Cardiac septum (tissue), 1 donor: ENCODE measurements at regions not wholly inside any gene's neighbourhood (a gene's known extent, or its start where the extent isn't known, plus 50 kb on each side); places are given as distances from the start of the nearest gene placed in this dataset.

Experiments used
- DNase-seq: peaks from one replicate; pipeline ENCODE4 v3.0.0-alpha.2; 2020; ENCODE audit warnings: low spot score
- intact Hi-C: fragments of 100-400 bp; cut with DNase I; formaldehyde crosslinking; loops from one replicate; pipeline ENCODE4 v1.14.0; 2022
- donor health status: DM: no; HTN: no; CAD: no.

DNA sequence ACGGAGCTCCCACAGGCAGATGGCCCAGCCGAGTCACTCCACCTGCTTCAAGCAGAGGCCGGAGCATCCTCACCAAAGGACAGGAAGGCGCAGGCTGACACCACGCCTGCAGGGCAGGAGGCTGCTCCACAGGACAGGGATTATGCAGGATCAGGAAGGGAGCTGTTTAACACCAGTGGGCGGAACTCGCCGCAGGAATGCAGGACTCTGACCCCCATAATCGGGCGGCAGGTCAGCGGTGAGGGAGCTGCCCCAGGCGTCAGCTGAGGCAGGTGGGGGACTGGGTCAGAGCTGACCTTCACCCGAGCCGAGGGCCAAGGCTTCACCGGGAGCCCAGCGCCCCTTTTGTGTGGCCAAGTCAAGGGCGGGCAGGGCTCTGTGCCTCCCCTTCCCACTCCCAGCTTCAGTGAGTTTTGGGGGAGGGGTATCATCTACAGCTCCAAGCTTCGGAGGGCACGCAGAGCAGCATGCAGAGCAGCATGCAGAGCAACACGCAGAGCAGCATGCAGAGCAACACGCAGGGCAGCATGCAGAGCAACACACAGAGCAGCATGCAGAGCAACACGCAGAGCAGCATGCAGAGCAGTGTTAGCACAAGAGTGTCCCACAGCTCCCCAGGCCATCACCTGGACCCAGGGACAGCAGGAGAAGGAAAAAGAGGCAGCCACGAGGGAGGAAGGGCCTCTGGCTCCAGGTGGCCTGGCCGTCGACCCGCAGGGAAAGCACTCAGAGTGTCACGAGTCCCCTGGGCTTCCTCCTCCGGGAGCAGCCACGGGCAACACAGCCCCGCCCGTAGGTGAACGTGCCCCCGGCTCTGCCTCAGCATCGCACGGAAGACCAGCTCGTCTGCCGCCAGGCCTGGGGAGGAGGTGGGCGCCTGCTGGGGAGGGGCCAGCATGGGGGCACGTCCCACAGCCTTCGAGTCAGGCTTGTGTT lies 151.7 kb upstream of the PPP2R2D start:
- intact Hi-C loops = no loop called here
- no peak for DNase-seq

DNA sequence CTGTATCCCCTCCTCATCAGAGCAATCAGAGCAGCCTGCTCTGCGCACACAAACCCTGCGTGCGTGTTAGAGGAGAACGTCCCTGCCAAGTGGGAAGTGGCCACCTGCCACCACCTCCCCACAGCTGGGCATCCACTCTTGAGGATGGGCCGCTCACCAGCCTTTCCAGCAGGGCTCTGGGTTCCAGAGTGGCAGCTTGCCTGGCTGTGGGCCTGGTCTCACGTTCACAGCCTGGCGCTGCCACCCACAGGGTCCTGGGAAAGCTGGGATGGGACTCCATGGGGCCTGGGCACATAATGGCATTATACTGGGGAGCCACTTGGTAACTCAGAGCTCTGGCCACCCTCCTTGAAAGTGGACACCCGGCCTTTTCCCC lies 151.1 kb upstream of the PPP2R2D start:
- DNase-seq = no peak

DNA sequence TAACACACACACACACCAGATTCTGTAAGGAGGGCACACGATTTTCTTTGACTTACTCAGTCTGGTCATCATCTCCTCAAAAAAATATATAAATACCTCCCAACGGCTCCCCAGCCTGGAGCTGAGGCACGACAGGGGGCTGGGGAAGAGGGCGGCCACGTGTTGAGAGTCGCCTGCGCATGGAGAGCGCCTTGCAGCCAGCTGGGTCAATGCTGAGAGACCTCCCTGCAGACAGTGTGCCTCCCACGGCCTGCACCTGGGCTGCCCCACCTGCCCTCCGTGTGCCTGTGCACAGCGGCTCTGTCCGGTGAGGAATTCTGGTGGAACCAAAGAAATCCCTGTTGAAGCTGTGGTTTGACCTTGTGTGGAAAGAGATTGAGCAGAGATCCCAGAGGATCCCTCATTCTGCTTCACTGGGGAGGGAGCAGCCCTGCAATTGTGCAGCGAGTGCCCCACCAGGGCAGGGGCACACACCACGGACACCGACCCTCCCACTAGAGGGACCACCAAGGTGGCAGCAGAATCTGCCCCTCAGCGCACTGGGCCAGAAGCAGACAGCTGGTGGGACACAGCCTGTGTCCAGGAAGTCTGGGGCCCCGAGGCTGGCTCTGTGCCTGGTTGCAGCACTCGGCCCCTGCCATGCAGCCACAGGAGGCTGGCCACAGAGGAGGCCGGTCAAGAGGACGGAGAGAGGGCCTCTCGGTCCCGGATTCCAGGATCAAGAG lies 150.5 kb upstream of the PPP2R2D start:
- intact Hi-C loops = no loop called here
- DNase-seq = no peak

More for the DNA sequence above, 151.1 kb upstream of the PPP2R2D start:
- intact Hi-C loops = no loop called here

DNA sequence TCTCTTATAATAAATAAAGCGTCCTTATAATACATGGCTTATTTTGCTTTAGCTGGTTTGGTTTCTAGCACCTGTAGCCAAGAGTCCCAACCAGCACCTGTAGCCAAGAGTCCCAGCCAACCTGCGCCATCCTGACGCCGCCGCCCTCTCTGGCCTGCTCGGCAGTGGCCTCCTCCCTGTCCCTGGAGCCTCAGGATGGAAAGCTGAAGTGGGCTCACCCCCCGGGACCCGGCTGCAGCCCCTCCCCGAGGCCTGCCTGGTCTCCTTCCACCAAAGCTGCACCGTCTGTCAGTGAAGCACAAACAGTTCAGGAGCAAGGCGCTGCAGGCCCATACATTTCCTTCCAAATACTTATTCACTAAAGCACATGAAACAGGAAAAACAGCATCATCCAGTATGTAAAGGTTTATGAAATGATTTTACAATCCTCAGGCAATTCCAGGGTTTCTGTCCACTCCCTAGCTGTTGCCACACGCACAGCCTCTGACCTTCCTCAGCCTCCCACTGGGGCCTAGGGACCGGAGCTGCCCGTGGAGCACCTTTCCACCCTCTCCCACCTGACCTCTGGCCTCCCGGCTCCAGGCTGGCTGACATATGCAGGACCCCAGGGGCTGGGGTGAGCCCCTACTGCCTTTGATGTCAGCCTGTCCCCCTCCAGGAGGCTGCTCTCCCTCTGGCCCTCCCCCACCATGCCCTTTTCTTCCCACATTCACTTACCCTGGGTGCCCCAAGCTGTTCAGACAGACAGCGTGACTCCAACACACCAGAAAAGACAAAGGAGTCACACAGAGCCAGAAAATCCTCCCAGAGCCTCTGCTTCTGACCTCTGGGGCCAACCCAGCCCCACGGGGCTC lies 149.6 kb upstream of the PPP2R2D start:
- DNase-seq = no peak
- intact Hi-C loops = no loop called here

DNA sequence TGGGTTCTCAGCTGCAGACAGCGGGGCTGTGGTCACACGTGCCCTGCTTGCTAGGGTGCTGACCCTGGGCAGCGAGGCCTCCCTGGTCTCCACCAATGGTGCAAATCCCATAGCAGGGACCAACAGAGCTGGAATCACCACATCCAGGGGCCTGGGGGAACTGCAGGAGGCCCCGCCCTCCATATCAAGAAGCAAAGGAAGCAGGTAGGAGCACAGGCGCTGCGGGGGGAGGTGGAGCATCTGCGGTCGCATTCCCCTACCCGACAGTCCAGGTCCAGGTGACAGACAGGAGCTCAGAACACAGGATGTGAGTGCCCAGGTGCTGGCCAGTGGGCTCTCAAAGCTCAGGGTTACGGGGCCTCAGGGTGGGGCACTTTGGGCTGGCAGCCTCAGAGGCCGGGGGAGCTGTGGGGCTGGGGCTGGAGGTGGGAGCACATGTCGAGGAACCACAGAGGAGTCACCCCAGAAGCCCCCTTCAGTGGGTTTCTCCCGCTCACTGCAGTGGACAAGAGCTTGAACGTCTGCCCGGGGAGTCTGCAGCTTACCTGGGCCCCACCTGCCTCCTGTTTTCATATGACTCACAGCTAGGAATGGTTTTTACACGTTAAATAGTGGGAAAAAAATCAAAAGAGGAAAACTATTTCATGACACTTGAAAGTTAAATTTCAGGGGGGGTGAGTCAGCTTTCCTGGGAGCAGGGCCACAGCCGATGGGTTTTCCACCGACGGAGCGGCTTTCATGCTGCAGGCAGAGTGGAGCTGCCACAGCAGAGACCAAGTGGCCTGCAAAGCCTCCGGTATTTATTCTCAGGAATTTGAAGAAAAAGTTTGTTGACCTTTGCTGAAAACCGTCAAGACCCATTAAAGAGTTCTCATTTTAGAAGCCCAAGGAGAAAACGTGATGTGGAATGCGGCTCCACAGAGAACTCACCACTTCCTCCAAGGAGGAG lies 148.7 kb upstream of the PPP2R2D start:
- intact Hi-C loops = no loop called here
- no peak for DNase-seq

DNA sequence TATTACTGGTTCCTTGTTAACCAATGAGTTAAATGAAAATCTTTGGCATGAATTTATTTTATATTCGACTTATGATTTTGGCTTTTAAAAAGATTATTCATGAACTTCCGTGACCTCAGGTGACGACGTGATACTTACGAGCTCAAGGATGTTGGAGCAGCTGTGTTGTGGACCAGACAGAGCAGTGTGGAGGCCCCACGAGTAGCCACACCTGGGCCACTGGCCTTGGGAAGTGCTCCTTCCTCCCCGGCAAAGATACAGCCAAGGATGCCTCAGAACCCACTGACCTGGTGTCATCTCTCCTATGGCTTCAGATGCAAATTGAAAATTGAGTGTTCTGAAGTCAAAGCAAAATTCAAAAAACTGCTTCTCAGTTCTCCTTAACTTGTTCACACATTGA lies 147.5 kb upstream of the PPP2R2D start:
- no peak for DNase-seq
- intact Hi-C loops = no loop called here

DNA sequence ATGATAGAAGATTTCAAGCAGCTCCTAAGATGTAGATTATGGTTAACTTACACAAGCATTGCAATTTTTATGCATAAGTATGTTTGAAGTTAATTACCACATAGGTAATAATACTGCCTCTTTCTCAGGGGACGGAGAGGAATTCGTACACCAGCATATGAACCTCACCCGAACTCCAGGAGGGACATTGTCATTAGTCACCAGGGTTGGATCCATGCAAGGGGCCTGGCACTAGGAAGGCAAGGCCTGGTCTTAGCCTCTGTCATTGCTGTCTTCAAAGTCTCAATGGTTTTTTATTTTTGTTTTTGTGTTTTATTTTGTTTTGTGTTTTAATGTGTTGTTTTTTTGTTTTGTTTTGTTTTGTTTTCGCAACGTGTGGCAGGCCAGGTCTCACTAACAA lies 145.6 kb upstream of the PPP2R2D start:
- DNase-seq = no peak
- intact Hi-C loops = no loop called here

DNA sequence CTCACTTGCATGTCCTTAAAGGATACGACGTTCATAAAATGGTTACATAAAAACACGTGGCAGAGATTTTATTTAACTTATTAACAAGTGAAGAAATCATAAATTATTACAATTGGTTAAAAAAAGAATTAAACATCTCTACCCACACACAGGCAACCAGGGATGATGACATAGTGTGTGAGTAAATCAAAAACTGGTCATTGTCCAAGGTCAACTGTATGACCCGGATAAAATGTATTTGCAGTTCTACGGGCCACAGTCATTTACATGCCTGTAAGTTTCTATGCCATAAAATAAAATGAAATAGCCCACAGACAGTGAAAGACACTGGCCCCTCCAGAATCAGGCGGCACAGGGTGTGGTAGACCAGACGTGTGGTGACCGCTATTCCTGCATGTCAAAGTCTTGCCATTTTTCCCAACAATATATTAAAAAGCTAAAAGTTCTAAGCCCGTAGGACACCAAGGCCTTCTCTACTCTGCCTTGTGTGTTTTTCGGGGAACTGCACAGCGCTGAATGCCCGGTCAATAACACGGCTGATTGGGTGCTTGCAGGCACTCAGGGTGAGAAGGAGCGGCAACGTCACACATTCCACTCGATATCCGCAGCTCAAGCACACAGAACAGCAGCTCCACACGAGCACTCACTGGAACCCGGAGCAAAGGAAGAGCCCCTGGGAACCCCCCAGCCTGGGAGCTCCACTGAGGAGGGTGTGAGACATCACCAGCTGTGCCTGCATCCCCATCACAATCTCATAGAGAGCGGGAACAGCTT lies 143.3 kb upstream of the PPP2R2D start:
- intact Hi-C loops = no loop called here
- DNase-seq = no peak

DNA sequence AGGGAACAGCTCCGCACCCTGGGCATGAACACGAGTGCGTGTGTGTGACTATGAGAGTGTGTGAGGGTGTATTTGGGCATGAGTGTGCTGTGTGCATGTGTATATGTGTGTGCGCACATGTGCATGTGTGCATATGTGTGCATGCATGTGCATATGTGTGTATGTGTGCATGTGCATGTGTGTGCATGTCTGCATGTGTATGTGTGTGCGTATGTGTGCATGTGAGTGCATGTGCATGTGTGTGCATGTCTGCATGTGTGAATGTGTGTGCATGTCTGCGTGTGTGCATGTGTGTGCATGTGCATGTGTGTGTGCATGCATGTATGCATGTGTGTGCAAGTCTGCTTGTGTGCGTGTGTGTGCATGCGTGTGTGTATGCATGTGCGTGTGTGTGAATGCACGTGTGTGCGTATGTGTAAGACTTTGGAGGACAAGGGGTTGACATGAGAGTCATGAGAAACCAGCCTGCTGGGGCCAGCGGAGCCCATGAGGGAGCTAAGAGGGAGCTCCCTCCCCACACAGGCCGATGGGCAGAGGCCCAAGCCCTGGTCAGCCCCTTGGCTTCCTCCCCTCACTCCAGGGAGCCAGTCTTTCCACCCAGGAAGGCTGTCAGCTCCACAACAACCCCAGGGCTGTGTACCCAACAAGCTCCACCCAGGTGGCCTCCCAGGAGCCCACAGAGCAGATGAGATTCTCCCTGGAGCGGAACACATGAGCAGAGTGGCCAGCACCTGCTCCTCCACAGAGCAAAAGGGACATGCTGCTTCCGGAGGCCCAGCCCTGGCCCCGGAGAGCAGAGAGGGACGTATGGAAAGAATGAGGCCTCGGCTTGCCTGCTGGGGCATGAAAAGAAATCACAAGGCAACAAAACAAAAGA lies 142.5 kb upstream of the PPP2R2D start:
- DNase-seq = no peak
- intact Hi-C loops = no loop called here

DNA sequence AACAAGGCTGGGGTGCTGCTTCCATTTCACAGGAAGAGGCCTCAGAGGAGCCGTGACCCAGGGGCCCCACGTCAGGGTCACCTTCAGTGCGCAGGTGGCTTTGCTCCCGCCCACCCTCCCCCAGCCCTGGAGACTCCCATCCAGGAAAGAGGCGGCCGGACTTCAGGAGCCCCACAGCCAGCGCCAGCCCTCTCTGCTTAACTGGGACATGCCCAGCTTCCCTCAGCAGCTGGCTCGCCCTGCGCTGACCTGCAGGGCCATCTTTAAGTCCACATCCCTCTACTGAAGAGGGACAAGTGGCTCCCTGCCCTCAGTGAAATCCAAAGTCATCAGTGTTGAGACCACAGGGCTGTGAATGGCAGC lies 141.9 kb upstream of the PPP2R2D start:
- intact Hi-C loops = no loop called here
- DNase-seq = no peak

DNA sequence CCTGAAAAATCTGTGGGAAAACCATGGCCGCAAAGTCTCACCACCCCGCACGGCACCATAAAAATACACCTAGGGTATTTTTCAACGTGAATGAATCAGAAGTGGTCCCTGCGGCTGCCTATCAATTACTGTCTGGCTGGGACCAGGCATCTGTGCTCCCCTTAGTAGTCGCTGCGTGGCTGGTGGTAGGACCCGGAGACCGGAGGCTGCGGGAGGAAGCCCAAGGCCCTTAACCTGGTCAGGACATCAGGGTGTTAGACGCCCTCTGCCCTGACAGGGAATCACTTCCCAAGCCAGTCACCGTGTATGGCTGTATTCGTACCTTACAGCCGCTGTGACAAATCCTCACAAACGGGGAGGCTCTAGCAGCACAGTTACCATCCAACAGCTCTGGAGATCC lies 141.5 kb upstream of the PPP2R2D start:
- intact Hi-C loops = no loop called here
- DNase-seq = no peak

DNA sequence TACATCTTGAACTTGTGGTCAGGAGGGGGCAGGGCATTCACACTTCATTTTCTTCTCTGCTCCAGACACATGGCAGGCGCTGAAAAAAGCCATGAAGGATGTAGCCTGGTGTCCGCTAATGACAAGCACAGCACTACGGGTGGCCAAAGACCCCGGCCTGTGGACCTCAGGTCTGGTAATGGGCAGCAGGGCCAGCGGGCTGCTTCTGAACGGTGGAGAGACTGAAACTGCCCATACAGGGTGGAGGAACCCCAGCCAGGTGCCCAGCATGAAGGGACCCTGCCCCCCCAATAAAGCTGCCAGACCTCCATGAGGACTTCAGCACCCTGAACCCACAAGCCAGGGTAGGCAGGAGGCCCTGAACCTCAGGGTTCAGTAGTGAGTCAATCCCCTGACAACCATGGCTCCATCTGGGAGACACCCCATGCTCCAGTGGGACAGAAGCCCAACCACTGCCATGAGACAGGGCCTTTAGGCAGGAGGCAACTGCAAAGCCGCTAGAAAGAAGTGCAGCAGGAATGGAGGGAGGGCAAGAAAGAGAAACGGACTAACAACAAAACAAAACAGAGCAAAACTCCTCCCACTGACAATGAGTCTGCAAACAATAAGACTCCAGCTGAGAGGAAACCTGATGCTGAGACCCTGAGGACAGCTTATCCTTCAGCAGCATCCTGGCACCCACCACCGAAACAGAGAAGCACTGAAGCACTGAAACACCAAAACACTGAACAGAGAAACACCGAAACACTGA lies 140.2 kb upstream of the PPP2R2D start:
- intact Hi-C loops = no loop called here
- no peak for DNase-seq

DNA sequence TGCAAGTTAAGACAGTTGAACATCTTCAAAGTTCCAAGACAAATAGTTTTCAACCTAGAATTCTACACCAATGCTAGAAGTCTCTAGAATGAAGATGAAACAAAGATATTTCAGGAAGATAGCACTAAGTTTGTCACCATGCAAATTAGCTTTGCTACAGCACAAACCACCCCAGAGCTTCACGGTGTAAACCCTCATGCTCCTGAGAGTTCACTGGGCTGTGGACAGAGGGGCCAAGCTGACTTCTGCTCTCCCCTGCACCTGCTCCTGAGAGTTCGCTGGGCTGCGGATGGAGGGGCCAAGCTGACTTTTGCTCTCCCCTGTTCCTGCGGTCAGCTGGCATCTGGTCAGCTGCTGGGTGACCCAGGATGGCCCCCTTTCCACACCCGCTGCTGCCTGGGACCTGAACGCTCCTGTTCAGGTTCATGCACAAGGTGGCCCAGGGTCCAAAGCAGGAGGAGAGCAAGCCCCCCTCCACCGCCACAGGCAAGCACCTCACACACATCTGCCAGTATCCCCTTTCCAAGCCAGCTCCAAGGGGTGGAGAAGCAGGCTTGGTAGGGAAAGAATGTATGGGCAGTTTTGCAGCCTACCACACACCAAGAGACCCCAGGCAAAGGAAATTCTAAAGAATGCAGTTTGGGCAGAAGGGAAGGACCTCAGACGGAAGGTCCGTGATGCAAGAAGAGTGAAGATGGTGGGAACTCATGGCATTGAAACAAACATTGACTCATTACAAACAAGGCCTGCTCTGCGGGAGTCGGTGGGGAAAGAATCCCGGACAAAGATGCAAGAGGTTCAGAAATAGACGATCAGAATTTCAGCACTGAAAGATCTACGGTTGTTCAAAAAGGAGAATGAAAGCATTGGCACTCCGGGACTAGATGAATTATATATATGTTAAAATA lies 137.8 kb upstream of the PPP2R2D start:
- intact Hi-C loops = no loop called here
- no peak for DNase-seq

DNA sequence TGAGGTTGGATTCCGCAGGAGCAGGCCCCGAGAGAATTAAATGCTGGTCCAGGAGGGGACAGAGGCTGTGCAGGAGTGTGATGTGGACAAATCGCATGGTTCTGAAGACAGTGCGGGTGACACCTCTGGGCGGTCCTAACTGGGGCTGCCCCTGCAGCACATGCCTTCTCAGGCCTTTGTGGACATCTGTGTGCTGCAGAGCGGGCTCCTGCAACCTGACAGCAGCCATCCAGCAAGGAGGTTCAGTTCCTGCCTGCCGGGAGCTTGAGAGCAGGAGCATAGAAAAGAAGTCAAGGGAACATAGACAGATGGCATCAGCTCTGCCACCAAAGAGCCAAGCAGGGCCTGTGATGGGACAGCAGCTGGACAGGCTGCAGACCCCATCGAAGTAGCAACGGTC lies 135.9 kb upstream of the PPP2R2D start:
- DNase-seq = no peak
- intact Hi-C loops = no loop called here

DNA sequence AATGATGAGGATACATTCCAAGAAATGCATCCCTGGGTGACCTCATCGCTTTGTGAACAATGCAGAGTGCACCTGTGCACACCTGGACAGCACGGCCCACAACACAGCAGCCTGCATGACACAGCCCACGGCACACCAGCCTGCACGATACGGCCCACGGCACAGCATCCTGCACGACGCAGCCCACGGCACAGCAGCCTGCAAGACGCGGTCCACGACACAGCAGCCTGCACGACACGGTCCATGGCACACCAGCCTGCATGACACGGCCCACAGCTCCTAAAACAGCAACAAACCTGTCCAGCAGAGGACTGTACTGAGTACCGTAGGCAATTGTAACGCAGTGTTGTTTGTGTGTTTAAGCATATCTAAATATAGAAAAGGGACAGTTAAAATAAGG lies 134.7 kb upstream of the PPP2R2D start:
- no peak for DNase-seq
- intact Hi-C loops = no loop called here

DNA sequence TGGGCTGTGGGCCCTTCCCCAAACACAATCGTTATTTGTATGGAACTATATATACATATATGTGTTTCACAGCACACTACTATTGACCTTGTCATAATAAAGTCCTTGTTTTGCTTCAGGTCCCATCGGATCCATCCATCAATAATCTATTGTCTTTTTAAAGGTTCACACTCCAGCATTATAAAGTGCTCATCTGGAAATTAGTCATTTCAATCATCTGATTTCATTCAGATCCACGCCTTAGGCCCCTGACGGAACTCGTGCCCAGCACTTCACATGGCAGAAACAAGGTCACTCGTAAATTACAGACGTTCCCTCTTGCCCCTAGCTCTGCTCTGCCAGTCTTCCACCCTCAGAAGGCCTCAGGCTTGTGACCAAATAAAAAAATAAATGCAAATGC lies 133.1 kb upstream of the PPP2R2D start:
- DNase-seq = no peak
- intact Hi-C loops = no loop called here
